ENCODE measurements at regions not wholly inside any gene's neighbourhood (a gene's known extent, or its start where the extent isn't known, plus 50 kb on each side); places are given as distances from the start of the nearest gene placed in this dataset.

DNA sequence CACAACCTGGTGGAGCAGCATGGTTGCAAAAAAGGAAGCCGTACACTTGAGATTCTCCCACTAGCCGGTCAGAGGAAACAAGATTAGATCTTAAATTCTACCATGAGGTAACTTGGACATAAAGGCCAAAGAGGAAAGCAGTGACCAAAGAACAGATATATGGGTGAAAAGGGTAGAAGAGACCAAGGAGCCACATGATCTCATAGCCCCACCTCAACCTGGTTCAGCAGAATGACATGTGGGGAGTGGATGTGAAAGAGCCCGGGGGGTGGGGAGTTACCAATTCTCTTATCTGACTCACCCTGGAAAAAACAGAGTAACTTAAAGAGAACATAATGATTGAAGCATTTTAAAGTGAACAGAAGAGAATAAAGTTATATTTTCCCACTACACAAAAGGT, 683.0 kb downstream of the DSC3 start:
- intact Hi-C loops (cut with micrococcal nuclease) = loop anchor here (5.0 kb wide), 1 partner anchor 48 kb away; no protein-coding TSS in a partner anchor

DNA sequence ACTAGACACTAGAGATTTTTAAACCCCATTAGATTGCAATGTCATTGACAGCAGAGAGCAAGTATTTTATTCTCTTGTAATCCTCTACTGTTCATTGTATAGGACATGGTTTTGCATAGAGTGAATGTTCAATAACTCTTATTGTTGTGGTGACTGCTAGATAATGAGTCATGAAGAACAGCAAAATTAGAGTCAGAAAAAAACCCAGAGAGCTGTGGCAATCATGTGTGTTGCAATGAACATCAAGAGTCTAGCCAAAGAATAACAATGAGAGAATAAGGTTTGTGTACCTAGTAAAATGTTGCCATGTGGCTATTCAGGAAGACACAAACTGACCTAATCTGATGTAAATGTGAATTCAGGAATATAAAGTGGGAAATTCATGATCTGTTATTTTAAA, 684.0 kb downstream of the DSC3 start:
- intact Hi-C loops (cut with micrococcal nuclease) = loop anchor here (5.0 kb wide), 1 partner anchor 49 kb away; no protein-coding TSS in a partner anchor

DNA sequence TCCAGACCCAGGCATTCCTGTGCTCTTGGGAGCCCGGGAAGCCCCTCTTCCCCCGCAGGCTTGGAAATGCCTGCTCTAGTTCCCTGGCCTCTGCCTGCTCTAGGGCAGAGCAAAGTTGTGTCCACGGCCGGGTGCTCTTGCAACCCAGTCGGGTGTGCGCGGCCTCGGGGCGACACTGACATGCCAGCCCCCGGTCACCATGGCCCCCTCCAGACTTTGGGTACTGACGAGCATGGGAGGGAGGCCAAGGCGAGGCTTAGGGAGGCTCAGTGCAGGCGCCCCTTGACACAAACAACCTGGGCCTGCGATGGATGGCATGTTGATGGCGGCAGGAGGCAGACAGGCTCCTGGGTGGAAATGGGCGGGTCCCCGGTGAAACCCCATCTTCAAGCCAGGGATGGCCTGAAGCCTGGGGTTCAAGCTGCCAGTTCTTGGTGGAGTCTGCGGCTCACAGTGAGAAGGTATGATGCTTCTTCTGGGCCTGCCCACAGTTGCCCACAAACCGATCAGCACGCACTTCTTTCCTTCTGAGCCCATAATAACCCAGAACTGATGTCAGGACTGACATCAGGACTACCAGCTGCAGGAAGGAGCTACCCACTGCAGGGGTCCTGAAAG, 689.9 kb downstream of the DSC3 start:
- intact Hi-C loops (cut with micrococcal nuclease) = no loop called here

DNA sequence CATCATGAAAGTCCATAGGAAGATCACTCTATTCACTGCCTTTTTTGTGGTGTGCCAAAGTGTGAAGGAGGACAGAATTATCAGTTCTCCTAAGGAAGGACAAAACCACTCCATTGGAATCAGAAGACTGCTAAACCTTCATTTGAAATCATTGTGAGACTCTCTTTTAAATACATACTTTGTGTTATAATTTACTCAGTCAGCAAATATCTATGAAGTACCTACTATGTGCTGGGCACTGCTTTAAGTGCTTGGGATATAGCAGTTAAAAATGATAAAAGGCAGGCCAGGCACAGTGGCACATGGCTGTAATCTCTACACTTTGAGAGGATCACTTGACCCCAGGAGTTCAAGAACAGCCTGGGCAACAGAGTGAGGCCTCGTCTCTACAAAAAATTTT, 692.3 kb downstream of the DSC3 start:
- intact Hi-C loops (cut with micrococcal nuclease) = no loop called here

DNA sequence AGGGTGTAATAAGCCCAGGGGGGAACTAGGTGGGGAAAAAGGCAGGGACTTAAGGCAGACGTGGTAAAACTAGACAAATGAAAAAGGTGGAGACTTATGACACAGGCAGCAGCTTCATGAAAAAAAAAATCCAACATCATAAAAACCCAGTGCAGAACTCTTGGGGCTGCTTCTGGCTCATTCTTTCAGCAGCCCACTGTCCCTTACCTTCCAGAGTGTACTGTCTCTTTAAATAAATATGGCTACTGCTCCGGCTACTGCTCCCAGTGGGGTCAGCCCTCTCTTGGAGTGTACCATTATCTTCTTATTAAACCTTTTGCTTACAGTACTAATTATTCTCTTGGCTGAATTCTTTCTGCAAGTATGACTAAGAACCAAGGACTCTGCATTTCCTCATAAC, 699.5 kb downstream of the DSC3 start:
- intact Hi-C loops (cut with micrococcal nuclease) = no loop called here

DNA sequence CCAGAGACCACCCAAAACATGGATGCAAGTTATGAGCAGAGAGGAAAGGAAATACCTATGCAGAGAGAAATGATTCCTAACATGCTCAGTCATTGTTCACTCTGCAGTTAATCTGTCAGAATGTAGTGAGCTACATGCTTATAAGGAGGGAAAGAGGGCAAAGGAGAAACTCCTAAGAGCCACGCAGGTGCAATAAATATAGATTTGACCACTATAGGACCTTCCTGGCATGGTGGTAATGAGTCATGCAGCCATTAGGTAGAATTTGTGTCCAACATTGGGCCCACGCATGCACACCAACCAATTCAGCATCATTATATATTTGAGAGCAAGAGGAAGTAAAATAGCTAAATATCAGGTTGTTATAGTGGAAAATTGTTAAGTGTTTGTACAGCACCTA, 699.9 kb downstream of the DSC3 start:
- intact Hi-C loops (cut with micrococcal nuclease) = no loop called here

DNA sequence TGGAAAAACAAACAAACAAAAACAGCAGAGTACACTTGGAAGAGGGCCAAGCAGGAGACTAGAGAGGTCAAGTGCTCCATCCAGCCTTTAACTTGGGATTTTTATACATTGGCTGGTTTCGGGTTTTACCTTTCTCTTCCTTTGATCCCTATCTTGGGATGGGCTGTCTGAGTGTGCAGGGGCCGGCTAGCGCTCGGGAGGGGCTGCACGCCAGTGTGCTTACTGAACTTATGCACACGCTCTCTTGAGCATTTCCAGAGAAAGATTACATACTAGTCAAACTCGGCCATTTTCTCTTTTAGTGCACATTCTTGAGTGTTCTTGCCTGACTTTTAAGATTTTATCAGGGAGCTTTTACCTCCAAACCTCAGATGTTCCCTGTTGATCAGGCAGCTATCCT, 707.8 kb downstream of the DSC3 start:
- intact Hi-C loops (cut with micrococcal nuclease) = no loop called here

DNA sequence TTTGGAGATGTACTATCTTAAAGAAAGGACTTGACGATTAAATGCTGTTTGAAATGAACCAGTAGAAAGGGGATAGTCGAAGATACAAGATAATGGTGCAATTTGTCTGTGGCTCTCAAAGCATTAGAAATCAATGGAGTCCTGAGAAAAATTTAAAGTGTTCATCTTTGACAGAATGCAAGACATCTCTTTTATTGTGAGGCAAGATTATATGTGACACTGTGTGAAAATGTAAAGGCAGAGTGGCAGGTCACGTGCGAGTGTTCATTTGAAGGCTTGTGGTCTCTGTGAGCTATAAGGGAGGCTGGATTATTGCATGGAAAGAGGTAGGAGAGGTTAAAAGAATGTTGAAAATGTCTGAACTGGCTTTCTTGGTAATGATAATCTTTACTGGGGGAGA, 709.2 kb downstream of the DSC3 start:
- intact Hi-C loops (cut with micrococcal nuclease) = no loop called here

DNA sequence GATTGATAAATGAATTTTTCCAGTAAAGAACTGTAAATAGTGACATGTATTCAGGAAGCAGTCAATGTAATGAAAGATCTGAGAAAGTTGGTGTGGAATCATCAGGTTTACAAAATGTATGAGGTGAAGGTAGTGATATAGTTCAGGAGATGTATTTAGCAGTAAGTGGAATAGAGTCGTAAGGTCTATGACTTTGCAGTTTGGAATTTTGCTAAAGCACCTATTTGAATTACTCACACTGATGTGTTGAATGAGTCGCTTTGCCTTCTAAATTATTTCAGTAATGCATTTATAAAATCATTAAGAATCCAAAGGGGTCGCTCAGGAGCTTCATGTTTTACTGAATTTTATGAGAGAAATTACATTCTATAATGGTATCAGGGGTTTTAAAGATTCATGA, 713.7 kb downstream of the DSC3 start:
- intact Hi-C loops (cut with micrococcal nuclease) = no loop called here

DNA sequence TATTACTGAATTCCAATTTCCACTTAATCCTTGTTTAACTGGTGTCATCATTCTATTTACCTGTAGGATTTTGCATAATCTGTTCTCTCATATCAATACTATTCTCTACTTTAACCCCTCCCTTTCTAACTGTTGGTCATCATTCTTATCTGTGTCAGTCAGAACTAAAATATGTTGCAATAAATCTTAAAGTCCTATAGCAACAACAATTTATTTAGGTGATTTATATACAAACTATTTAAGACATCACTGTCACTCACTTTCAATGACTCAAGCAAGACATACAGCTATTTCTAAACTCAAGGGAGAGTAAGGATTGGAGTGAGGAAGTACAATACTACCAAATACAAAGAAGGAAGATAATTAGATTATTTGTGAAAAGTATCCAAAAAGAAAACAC, 740.4 kb downstream of the DSC3 start:
- intact Hi-C loops (cut with micrococcal nuclease) = no loop called here

DNA sequence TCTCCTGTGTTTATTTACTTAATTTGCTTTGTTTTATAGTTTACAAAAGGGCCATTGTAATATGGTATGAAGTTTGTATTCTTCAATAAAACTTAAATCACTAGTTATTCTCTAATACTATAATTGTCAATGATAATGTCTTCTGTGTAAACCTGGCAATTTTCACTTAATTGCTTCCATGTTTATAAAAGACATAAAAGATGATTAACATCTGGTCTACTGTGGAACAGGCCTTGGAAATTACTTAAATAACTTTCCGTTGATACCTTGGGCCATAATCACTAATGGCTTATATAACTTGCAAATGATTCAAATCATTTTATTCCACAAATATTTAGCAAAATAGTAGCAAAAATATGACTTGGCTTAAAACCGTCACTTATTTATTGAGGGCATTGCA, 743.8 kb downstream of the DSC3 start:
- intact Hi-C loops (cut with micrococcal nuclease) = no loop called here

DNA sequence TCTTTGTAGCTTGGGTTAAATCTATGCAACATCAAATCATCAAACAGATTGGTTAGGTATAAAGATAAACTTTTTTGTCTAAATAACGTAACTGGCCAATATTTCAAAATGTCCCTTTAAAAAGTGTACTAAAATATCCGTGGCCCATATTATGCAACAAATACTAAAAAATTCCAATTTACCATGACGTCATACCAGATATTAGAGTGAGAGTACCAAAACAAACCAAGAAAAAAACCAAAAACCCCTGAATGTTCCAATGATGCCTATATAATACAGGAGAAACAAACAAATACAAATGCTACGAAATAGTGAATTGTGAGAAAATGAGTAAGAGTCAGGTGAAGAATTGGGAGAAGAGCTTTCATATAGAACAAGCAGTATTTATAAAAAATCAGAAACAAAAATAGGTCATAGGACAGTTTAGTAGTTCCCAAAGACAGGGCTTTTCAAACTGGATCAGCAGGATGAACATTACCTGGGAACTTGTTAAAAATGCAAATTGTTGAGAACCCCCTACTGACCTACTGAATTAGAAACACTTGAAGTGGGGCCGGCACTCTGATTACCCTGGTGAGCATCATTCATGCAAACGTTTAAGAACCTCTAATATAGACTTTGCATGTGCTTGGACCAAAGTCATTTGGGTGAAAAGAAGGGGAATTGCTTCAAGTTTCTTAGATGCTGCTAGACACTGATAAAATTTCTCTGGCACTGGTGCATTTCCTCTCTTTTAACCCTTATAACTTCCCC, 753.7 kb downstream of the DSC3 start:
- intact Hi-C loops (cut with micrococcal nuclease) = no loop called here

DNA sequence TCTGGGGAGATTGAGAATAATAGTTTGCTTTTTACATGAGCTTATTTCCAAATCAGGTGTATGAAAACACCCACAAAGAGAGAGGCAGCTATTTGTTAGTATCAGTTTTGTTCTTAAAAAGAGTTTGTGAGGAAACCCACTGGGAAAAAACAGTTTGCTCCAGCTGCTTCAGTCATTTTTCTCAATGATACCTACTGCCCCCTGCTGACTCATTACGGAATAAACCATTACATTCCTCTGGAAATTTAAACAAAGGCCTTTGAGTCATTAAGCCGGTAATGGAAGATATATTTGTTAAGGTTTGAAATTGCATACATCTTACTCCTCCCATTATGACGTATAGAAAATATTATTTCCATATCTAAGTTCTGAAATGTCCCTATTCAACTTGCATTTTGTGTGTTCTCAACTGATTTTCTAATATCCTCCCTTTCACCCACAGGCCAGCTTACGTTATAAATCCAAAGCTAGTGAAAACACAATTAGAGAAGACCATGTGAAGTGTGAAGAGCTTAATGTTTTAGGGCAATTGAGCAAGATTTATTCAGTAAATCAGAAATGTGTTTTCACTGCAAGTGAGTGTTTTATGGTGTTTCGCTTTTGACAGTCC, 761.6 kb downstream of the DSC3 start:
- intact Hi-C loops (cut with micrococcal nuclease) = loop anchor here (1.0 kb wide), 1 partner anchor 407 kb away; no protein-coding TSS in a partner anchor

DNA sequence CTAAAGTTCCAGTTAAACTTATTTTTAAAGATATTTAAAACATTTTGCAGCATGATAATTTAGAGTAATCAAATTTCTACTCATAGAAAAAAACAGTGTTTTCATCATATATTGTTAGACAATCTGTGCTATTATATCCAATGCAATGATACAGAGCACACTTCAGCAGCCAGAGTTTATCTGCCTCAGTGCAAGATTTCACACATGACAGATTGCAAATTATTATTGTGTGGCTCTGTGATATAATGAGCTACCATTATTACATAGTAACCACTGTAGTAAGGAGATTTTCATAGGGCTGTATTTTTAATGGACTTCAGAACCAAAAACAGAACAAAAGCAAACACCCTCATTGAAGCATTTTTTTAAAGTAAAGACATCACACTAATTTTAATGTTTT, 762.4 kb downstream of the DSC3 start:
- intact Hi-C loops (cut with micrococcal nuclease) = no loop called here

DNA sequence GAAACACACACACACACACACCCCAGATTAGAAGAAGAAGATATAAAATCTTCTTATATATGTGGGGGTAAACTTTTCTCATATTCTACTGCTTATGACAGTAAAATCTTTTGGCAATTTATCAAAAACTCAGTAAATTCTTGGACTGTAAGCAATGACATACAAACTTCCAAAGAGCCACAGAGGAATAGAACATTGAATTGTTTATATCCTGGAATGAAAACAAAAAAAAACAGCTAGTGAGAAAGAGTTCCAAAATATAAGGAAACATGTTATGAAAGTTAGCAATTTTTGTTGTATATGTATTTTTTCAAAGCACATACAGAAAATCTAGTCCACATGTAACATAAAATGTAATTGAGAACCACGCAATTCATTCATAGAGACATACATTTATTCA, 764.9 kb downstream of the DSC3 start:
- intact Hi-C loops (cut with micrococcal nuclease) = no loop called here

DNA sequence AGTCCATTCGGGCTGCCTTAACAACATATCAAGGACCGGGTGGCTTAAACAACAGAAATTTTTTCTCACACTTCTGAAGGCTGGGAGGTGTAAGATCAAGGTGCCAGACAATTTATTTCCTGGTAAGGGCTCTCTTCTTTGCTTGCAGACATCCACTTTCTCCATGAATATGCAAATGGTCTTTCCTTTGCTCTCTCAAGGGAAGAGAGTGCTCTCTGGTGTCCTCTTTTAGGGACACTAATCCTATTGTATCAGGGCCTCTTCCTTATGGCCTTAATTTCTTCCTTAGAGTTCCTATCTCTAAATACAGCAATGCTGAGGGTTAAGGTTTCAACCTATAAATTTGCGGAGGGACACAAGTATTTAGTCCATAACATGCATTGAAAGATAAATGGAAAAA, 770.8 kb downstream of the DSC3 start:
- intact Hi-C loops (cut with micrococcal nuclease) = no loop called here

DNA sequence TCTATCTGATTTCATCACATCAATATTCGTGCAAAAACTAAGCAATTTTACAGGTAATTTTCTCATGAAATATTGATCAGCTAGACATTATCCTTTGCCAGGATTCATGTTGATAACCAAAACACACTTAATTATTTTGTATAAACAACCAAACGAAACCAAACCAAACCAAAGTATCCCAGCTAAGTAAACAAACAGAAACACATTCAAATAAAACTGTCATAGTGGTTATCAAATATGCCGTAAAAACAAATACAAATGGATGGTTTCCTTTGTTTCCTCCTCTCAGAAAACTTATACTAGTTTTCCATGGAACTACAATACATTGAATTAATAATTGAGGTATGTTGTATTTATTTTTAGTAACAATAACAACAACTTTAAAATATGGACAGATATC, 777.4 kb downstream of the DSC3 start:
- intact Hi-C loops (cut with micrococcal nuclease) = no loop called here

DNA sequence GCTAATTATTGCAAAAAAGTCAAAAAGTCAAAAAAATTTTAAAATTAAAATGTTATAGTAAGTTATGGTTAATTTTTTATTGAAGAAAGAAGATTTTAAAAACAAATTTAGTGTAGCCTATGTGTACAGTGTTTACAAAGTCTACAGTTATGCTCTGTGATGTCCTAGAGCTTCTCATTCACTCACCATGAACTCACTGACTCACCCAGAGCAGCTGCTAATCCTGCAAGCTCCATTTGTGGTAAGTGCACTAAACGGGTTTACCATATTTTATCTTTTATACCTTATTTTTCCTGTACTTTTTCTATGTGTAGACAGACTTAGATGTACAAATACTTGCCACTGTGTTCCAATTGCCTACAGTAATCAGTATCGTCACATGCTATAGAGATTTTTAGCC, 788.2 kb downstream of the DSC3 start:
- intact Hi-C loops (cut with micrococcal nuclease) = no loop called here

DNA sequence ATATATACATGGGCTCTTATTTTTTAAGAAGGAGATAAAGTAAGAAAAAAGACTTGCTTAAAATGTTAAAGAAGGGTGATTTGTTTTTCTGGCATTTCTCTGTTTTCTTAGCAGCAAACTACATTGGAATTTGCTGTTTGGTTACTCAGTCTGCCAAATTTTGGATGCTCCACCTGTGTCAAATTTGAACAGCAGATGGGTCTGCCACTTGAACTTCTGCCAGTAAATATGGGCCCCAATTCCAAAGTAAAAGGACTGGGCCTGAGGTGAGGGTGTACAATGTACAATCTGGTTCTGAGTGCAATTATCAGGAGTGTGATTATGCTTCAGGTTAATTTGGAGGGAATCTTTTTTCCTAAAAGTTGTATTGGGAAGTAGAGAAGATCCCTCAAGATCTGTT, 794.5 kb downstream of the DSC3 start:
- intact Hi-C loops (cut with micrococcal nuclease) = no loop called here

DNA sequence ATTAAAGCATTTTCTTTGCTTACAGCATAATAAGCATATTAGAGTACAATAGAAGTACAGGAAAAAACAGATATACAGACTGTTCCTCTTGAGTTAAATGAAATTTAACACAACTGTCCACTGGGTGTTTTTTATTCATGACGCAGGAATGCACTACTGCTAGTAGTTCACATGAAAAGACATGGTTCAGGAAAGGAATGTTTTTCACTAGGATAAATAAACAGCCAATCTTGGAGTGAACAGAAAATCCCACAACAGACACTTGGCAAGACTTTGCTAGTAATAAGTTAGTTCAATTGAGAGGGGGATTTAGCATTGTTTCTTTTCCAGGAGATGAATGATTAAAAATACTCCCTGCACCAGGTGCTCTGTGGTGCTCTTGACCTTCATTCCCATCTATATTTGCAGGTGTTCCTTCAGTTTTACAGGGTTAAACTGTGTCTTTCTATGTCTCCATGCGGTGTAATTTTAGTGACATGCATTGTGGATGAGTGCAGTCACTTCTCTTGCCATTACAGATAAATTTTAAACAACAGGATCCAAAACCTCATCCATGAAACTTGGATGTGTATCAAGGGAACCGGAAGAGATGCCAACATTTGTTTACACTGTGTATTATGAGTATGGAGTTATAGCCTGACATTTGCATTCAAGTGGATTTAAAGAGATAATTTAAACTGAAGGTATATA, 796.6 kb downstream of the DSC3 start:
- intact Hi-C loops (cut with micrococcal nuclease) = no loop called here

DNA sequence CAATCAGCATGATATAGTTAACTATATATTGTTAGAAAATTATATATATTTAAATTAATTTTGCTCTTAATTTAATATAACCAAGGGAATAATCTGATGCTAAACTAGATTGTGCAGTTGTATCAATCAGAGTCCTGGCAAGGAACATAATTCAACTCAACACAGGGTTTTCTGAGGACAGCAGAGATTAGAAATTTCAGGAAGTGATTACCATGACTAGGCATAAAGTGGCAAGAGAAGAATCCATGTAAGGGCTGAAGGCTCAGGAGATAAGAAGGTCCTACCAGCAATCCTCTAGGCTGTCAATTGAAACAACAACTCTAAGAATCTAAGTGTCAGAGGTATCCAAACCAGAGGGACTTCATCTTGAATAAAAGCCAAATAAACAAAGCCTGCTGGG, 807.8 kb downstream of the DSC3 start:
- intact Hi-C loops (cut with micrococcal nuclease) = no loop called here

DNA sequence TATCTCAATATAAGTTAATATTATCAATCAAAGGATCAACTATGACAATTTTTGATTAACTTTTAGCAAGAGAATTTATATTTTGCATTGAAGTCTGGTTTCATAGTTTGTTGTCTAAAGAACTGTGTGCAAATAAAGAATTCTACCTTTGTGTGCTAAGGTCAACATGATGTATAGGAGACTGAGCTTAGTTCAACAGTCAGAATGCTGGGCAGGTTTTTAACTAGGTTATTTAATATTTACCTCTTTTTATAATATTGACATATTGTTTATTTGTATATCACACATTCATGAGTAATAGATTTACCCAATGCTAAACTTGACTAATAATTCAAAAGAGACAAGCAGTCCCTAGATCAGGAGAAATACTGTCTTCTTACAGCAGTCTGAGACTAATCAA, 831.4 kb downstream of the DSC3 start:
- intact Hi-C loops (cut with micrococcal nuclease) = no loop called here

Data from T-helper 1 cell treated with Interleukin-12 subunit alpha and Interleukin-12 subunit beta and Interleukin-4 antibody, amounts not matched to agents 30 ng/mL and 1 ng/mL, for 36 hours (primary cell).